OCI-LY7 (cell line): ENCODE measurements at regions not wholly inside any gene's neighbourhood (a gene's known extent, or its start where the extent isn't known, plus 50 kb on each side); places are given as distances from the start of the nearest gene placed in this dataset.

Experiments used
- BruUV-seq: library from RNA; stranded (reverse); fragments of 400-500 nt; replicated peaks from 2 replicates; lab custom pipeline; 2021; lab: Mats Ljungman, UMichigan
- CTCF ChIA-PET: fragments of 300-600 bp; sonication (Branson Sonifier 250); formaldehyde crosslinking; loops from one replicate; lab custom pipeline; 2022; ENCODE audit warnings: antibody characterized with exemption; ENCODE audit not compliant: unreplicated experiment; lab: Charles Lee
- POLR2A ChIA-PET: fragments of 300-600 bp; sonication (Branson Sonifier 250); formaldehyde crosslinking; loops from one replicate; lab custom pipeline; 2022; ENCODE audit warnings: antibody characterized with exemption; lab: Charles Lee
- DNase-seq: peaks from one replicate; pipeline ENCODE4 v3.0.0-alpha.2; 2015; ENCODE audit warnings: low spot score
- H2AFZ ChIP-seq: fragments of 200-600 bp; sonication (generic), shearing (Covaris generic); 2 replicates; pipeline ENCODE4 v1.6.1; 2014; ENCODE audit warnings: mild to moderate bottlenecking, antibody characterized with exemption, low read length, moderate library complexity
- H3K27ac ChIP-seq: fragments of 200-600 bp; sonication (generic); 2 replicates; pipeline ENCODE4 v1.5.1; 2014; ENCODE audit warnings: mixed run types, low read depth, mild to moderate bottlenecking, moderate library complexity, low read length, inconsistent platforms; ENCODE audit not compliant: poor library complexity, severe bottlenecking
- H3K36me3 ChIP-seq: fragments of 200-600 bp; sonication (generic); 2 replicates; pipeline ENCODE4 v1.6.1; 2014; ENCODE audit warnings: mild to moderate bottlenecking, antibody characterized with exemption, low read length, moderate library complexity, mixed read lengths; ENCODE audit not compliant: insufficient read depth
- H3K4me1 ChIP-seq: fragments of 200-600 bp; sonication (generic); 2 replicates; pipeline ENCODE4 v1.5.1; 2014; ENCODE audit warnings: mild to moderate bottlenecking, low read length; ENCODE audit not compliant: insufficient read depth, poor library complexity, severe bottlenecking
- H3K4me2 ChIP-seq: fragments of 200-600 bp; sonication (generic); 2 replicates; pipeline ENCODE4 v1.6.1; 2014; ENCODE audit warnings: mild to moderate bottlenecking, low read length
- H3K4me3 ChIP-seq: fragments of 200-600 bp; sonication (generic); 2 replicates; pipeline ENCODE4 v1.5.1; 2014; ENCODE audit warnings: mild to moderate bottlenecking, low read depth, low read length; ENCODE audit not compliant: poor library complexity, severe bottlenecking
- H3K79me2 ChIP-seq: fragments of 200-600 bp; sonication (generic); 2 replicates; pipeline ENCODE4 v1.6.1; 2016; ENCODE audit warnings: low read depth, mild to moderate bottlenecking, low read length, moderate library complexity, mixed read lengths; ENCODE audit not compliant: insufficient read depth
- H3K9me2 ChIP-seq: fragments of 200-600 bp; sonication (generic); 2 replicates; pipeline ENCODE4 v1.6.1; 2016; ENCODE audit warnings: mild to moderate bottlenecking, low read length, mixed read lengths; ENCODE audit not compliant: insufficient read depth
- H3K9me3 ChIP-seq: fragments of 200-600 bp; sonication (generic); 2 replicates; pipeline ENCODE4 v1.6.1; 2014; ENCODE audit warnings: mild to moderate bottlenecking, mixed run types, low read length, mixed read lengths
- H4K20me1 ChIP-seq: fragments of 200-600 bp; sonication (generic); 2 replicates; pipeline ENCODE4 v1.6.1; 2014; ENCODE audit warnings: mild to moderate bottlenecking, antibody characterized with exemption, low read length, moderate library complexity, mixed read lengths; ENCODE audit not compliant: insufficient read depth
- CTCF ChIP-seq: fragments of 200-600 bp; sonication (generic); conservative IDR thresholded peaks from 2 replicates; pipeline ENCODE4 v1.5.1; 2014; ENCODE audit warnings: mild to moderate bottlenecking, antibody characterized with exemption, low read length, moderate library complexity, mixed read lengths
- EZH2phosphoT487 ChIP-seq: fragments of 200-600 bp; sonication (generic); IDR thresholded peaks from 2 replicates; pipeline ENCODE4 v1.6.1; 2018; ENCODE audit warnings: low read depth, borderline replicate concordance, mild to moderate bottlenecking, mixed run types, antibody characterized with exemption, low read length, moderate library complexity, mixed read lengths
- intact Hi-C: fragments of 100-400 bp; cut with micrococcal nuclease; formaldehyde crosslinking; loops from one replicate; pipeline ENCODE4 v1.10.0; 2022; ENCODE audit not compliant: unreplicated experiment

DNA sequence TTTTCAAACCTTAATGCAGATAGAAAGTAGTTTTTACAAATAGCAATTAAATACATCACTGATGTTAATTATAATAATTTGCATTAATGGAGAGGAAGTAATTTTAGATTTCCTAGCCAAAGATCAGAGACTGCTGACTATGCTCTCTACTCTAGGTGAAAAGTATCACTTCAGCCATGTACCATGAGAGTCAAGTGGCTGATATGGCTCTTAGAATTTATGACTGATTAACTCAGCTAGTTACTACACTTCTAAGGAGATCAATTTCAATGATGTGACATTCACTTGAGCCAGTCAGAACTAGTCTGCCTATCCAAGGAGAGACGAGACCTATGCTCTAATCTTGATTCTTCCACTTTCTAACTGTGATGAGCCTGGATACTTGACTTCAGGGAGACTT is 405.7 kb upstream of the RORA start:
- H3K4me1 ChIP-seq = no peaks in the 10 kb centered on the region
- no TSS peak for BruUV-seq
- no peaks in the 10 kb centered on the region for H3K79me2 ChIP-seq
- intact Hi-C loops = loop anchor here (10.0 kb wide), 1 partner anchor 200 kb away; no protein-coding TSS in a partner anchor
- ChIA-PET CTCF (no interaction called here), POLR2A (no interaction called here)
- H3K4me2 ChIP-seq = no peak overlapping the region
- H2AFZ ChIP-seq = no peak overlapping the region
- no peaks in the 10 kb centered on the region for H4K20me1 ChIP-seq
- TF ChIP-seq EZH2phosphoT487 (no peak), CTCF (no peak)
- no peak for DNase-seq
- H3K27ac ChIP-seq = no peak overlapping the region
- H3K9me3 ChIP-seq = no peaks in the 10 kb centered on the region
- H3K9me2 ChIP-seq = no peaks in the 10 kb centered on the region
- no peak overlapping the region for H3K4me3 ChIP-seq
- no peaks in the 10 kb centered on the region for H3K36me3 ChIP-seq

DNA sequence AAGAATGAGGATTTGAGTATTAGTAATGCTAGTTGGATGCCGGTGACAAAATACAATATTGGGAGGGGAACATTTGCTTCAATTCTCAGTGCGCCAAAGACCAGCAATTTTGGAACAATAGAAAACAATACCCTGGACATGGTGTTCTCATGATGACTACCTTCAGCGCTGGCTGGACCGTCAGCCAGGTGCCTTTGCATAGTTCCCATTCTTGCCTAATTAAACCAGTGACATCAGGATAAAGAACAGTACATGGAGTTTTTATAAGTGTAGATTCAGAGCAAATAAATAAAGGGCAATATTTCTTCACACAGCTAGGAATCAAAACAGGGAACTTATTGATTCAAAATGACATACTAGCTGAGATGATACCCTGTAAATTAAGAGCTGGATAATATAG is 404.8 kb upstream of the RORA start:
- intact Hi-C loops = loop anchor here (10.0 kb wide), 1 partner anchor 201 kb away; no protein-coding TSS in a partner anchor
- H3K36me3 ChIP-seq = no peaks in the 10 kb centered on the region
- no peak for DNase-seq
- H4K20me1 ChIP-seq = no peaks in the 10 kb centered on the region
- no peak overlapping the region for H2AFZ ChIP-seq
- H3K9me2 ChIP-seq = no peaks in the 10 kb centered on the region
- no peak for TF ChIP-seq CTCF
- TF ChIP-seq EZH2phosphoT487 = no peak
- no peak overlapping the region for H3K4me3 ChIP-seq
- BruUV-seq = no TSS peak
- ChIA-PET CTCF (no interaction called here), POLR2A (no interaction called here)
- no peaks in the 10 kb centered on the region for H3K9me3 ChIP-seq
- H3K4me1 ChIP-seq = no peaks in the 10 kb centered on the region
- no peaks in the 10 kb centered on the region for H3K79me2 ChIP-seq
- H3K4me2 ChIP-seq = no peak overlapping the region
- H3K27ac ChIP-seq = no peak overlapping the region

DNA sequence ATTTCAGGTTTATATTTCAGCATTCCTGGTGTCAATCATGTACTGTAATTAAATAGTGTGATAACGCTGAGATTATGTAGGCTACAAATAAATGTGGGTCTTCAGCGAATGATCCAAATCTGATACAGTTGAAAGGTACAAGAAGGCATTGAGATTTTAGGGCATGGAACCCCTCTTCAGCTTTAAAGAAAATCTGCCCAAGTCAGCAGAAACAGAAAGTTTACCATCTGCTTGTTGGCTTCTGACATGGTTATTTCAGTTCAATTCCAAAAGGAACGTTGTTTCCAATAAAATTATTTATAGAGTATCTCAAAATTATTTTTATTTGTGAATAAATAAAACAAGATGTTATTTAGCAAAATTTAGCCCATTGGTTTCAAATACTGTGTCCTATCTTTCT is 400.2 kb upstream of the RORA start:
- ChIA-PET CTCF (no interaction called here), POLR2A (no interaction called here)
- BruUV-seq = no TSS peak
- Histone ChIP-seq H4K20me1 (no peaks in the 10 kb centered on the region), H3K9me3 (no peaks in the 10 kb centered on the region), H3K9me2 (no peaks in the 10 kb centered on the region), H3K27ac (no peak overlapping the region), H3K4me1 (no peaks in the 10 kb centered on the region), H2AFZ (no peak overlapping the region), H3K4me2 (no peak overlapping the region), H3K79me2 (no peaks in the 10 kb centered on the region), H3K4me3 (no peak overlapping the region), H3K36me3 (no peaks in the 10 kb centered on the region)
- no peak for TF ChIP-seq CTCF
- no peak for TF ChIP-seq EZH2phosphoT487
- intact Hi-C loops = no loop called here
- no peak for DNase-seq
